NCI-H524 (cell line): ENCODE measurements at regions not wholly inside any gene's neighbourhood (a gene's known extent, or its start where the extent isn't known, plus 50 kb on each side); places are given as distances from the start of the nearest gene placed in this dataset.
A peak's percentile ranks its signal among the peaks of the same experiment; 100 is the strongest.

ENCODE experiments used
- DNase-seq, 2 experiments: peaks; one replicate each; lab custom pipeline; 2025; lab: John Stamatoyannopoulos, UW

- no peak for DNase-seq
Measured at GRCh38 chr14:34134484-34134883, 183.6 kb upstream of the EGLN3 start.

- no peak for DNase-seq
Measured at GRCh38 chr14:34129927-34130552, 179.2 kb upstream of the EGLN3 start.

GRCh38 chr14:34128665-34129064 is 177.8 kb upstream of the EGLN3 start:
- DNase-seq: no peak

GRCh38 chr14:34126586-34126985 is 175.7 kb upstream of the EGLN3 start:
- DNase-seq: no peak

GRCh38 chr14:34124585-34124984 is 173.7 kb upstream of the EGLN3 start:
- no peak for DNase-seq

- no peak for DNase-seq
Measured at GRCh38 chr14:34122650-34123049, 171.8 kb upstream of the EGLN3 start.

GRCh38 chr14:34122081-34122480 is 171.2 kb upstream of the EGLN3 start:
- no peak for DNase-seq

GRCh38 chr14:34120185-34120977 is 169.5 kb upstream of the EGLN3 start:
- DNase-seq: peak in 1 of 2 experiments; percentile 53

GRCh38 chr14:34119107-34119858 is 168.4 kb upstream of the EGLN3 start:
- DNase-seq: no peak

GRCh38 chr14:34113991-34114390 is 163.1 kb upstream of the EGLN3 start:
- DNase-seq: no peak

GRCh38 chr14:34113005-34113511 is 162.2 kb upstream of the EGLN3 start:
- no peak for DNase-seq

GRCh38 chr14:34111953-34112352 is 161.1 kb upstream of the EGLN3 start:
- DNase-seq: peak; percentile 70 to 92

GRCh38 chr14:34111505-34111904 is 160.6 kb upstream of the EGLN3 start:
- DNase-seq: no peak

GRCh38 chr14:34110531-34110930 is 159.7 kb upstream of the EGLN3 start:
- DNase-seq: no peak

GRCh38 chr14:34107441-34107840 is 156.6 kb upstream of the EGLN3 start:
- no peak for DNase-seq

- DNase-seq: no peak
Measured at GRCh38 chr14:34106310-34106709, 155.4 kb upstream of the EGLN3 start.

GRCh38 chr14:34104489-34105397 is 153.9 kb upstream of the EGLN3 start:
- no peak for DNase-seq

- DNase-seq: no peak
Measured at GRCh38 chr14:34103176-34103575, 152.3 kb upstream of the EGLN3 start.

GRCh38 chr14:34099635-34100034 is 148.8 kb upstream of the EGLN3 start:
- DNase-seq: no peak

- DNase-seq: no peak
Measured at GRCh38 chr14:34098985-34099349, 148.1 kb upstream of the EGLN3 start.
